Peyer's patch (tissue), 4 donors: ENCODE measurements at regions not wholly inside any gene's neighbourhood (a gene's known extent, or its start where the extent isn't known, plus 50 kb on each side); places are given as distances from the start of the nearest gene placed in this dataset.
"Not testable (repeated sequence)": the region's sequence is repeated elsewhere in the genome, so short reads cannot be mapped to it uniquely, and the experiment has no call there.

Source experiments
- CTCF ChIP-seq, 6 experiments: fragments of 450-650 bp in 4 of 6; fragments of 200-600 bp in 2 of 6; sonication (generic) in 1 of 6; IDR thresholded peaks; one replicate each; pipeline ENCODE4 v1.5.1; 2017 to 2019; ENCODE audit warnings: antibody characterized with exemption in 6 of 6, mild to moderate bottlenecking in 3 of 6, moderate library complexity in 1 of 6
- POLR2A ChIP-seq, 2 donors: fragments of 450-650 bp; IDR thresholded peaks; one replicate each; pipeline ENCODE4 v1.5.1; 2017; ENCODE audit warnings: antibody characterized with exemption in 2 of 2, mild to moderate bottlenecking in 2 of 2, moderate library complexity in 2 of 2

- not testable (repeated sequence) for TF ChIP-seq CTCF, POLR2A (IDR thresholded peaks at IDR 0.05)
Observed at GRCh38 chr7:76131887-76132286, 69.8 kb upstream of the SRRM3 start.
